Hematopoietic multipotent progenitor cell (in vitro differentiated cells): ENCODE measurements at regions not wholly inside any gene's neighbourhood (a gene's known extent, or its start where the extent isn't known, plus 50 kb on each side); places are given as distances from the start of the nearest gene placed in this dataset.

Experiments used
- DNase-seq, 3 donors: peaks; one replicate each; pipeline ENCODE4 v3.0.0-alpha.2; 2011 to 2015; ENCODE audit warnings: low read depth in 2 of 3, low spot score in 2 of 3

- DNase-seq: no peak
Measured at GRCh38 chr1:234554218-234554697, 55.7 kb downstream of the IRF2BP2 start.

- peak in 1 of 3 donors; percentile 27 for DNase-seq
Measured at GRCh38 chr1:234553240-234554188, 56.5 kb downstream of the IRF2BP2 start.

- no peak for DNase-seq
Measured at GRCh38 chr1:234551032-234551378, 59.0 kb downstream of the IRF2BP2 start.

GRCh38 chr1:234550341-234551031 is 59.5 kb downstream of the IRF2BP2 start:
- no peak for DNase-seq

- no peak for DNase-seq
Measured at GRCh38 chr1:234549447-234550021, 60.4 kb downstream of the IRF2BP2 start.

- DNase-seq: no peak
Measured at GRCh38 chr1:234546890-234547788, 62.8 kb downstream of the IRF2BP2 start.

- DNase-seq: no peak
Measured at GRCh38 chr1:234546387-234546704, 63.6 kb downstream of the IRF2BP2 start.

- DNase-seq: no peak
Measured at GRCh38 chr1:234545517-234546386, 64.2 kb downstream of the IRF2BP2 start.

GRCh38 chr1:234544087-234544579 is 65.2 kb upstream of the TARBP1 start:
- peak; percentile 26 to 77 (median 74) for DNase-seq

GRCh38 chr1:234543442-234544086 is 64.6 kb upstream of the TARBP1 start:
- DNase-seq: no peak

- no peak for DNase-seq
Measured at GRCh38 chr1:234542211-234542850, 63.4 kb upstream of the TARBP1 start.

- no peak for DNase-seq
Measured at GRCh38 chr1:234541286-234541975, 62.5 kb upstream of the TARBP1 start.

- no peak for DNase-seq
Measured at GRCh38 chr1:234540404-234540762, 61.4 kb upstream of the TARBP1 start.

GRCh38 chr1:234539666-234540403 is 60.9 kb upstream of the TARBP1 start:
- no peak for DNase-seq

GRCh38 chr1:234538930-234539649 is 60.1 kb upstream of the TARBP1 start:
- no peak for DNase-seq

- no peak for DNase-seq
Measured at GRCh38 chr1:234538062-234538731, 59.2 kb upstream of the TARBP1 start.
